ENCODE measurements at regions not wholly inside any gene's neighbourhood (a gene's known extent, or its start where the extent isn't known, plus 50 kb on each side); places are given as distances from the start of the nearest gene placed in this dataset.

DNA sequence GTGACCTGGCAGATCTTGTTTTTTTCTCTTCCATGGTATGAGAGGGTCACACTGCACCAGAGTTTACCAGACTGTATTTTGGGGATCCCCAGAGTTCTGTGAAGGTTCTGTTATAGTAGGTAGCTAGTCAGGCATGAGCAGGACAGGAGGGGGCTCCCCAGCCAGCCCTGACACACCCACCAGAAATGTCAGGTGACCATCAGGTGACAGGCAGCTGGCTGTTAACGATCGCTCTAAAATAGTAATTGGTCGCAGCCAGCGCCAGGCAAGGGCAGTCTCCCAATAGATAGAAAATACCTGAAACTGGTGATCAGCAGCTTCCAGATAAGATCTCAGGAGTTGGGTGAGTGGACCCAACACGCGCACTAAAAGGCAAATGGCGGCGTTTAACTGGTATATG lies 264.9 kb downstream of the RHOU start:
- no peak overlapping the region for H3K27ac Mint-ChIP-seq (ENCODE audit: unreplicated experiment)
- H3K27me3 Mint-ChIP-seq (ENCODE audit: unreplicated experiment): no peaks in the 10 kb centered on the region
- H3K4me1 Mint-ChIP-seq (ENCODE audit: unreplicated experiment): peaks cover 4% of the 10 kb centered on the region
- no peaks in the 10 kb centered on the region for H3K36me3 Mint-ChIP-seq (ENCODE audit: low read depth, unreplicated experiment)
- no peak overlapping the region for H3K4me3 Mint-ChIP-seq (ENCODE audit: unreplicated experiment)
- DNase-seq (ENCODE audit: low spot score): no peak
- H3K9me3 Mint-ChIP-seq (ENCODE audit: unreplicated experiment): no peaks in the 10 kb centered on the region
- TF ChIP-seq, protein P1, sequence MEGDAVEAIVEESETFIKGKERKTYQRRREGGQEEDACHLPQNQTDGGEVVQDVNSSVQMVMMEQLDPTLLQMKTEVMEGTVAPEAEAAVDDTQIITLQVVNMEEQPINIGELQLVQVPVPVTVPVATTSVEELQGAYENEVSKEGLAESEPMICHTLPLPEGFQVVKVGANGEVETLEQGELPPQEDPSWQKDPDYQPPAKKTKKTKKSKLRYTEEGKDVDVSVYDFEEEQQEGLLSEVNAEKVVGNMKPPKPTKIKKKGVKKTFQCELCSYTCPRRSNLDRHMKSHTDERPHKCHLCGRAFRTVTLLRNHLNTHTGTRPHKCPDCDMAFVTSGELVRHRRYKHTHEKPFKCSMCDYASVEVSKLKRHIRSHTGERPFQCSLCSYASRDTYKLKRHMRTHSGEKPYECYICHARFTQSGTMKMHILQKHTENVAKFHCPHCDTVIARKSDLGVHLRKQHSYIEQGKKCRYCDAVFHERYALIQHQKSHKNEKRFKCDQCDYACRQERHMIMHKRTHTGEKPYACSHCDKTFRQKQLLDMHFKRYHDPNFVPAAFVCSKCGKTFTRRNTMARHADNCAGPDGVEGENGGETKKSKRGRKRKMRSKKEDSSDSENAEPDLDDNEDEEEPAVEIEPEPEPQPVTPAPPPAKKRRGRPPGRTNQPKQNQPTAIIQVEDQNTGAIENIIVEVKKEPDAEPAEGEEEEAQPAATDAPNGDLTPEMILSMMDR (IDR thresholded peaks at IDR 0.05; ENCODE audit: unreplicated experiment): no peak

DNA sequence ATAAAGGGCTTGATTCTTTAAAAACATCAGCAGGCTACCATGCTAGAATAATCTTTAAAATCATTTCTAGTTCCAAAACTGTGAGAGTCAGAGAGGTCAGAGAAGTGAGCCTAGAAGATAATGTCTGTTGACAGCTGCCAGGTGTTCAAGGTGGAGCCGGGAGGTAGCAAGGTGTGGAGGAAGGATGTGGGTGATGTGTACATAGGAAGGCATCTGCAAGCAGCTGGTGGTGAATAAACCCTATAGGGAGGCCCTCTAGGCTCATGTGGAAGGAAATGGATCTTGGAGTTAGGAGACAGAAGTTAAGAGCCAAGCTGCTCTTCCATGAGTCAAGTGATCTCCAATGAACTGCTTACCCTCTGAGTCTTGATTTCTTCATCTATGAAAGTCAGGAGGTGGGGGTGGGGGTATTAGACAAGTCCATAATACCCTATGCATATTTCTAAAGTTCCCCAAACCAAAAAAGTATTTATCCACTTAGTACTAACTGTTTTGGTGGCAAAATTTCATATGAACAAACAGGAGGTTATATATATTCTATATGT lies 266.3 kb downstream of the RHOU start:
- no peak for DNase-seq (ENCODE audit: low spot score)
- Mint-ChIP-seq H3K4me1 (ENCODE audit: unreplicated experiment) (peaks cover 13% of the 10 kb centered on the region), H3K27ac (ENCODE audit: unreplicated experiment) (no peak overlapping the region), H3K9me3 (ENCODE audit: unreplicated experiment) (no peaks in the 10 kb centered on the region), H3K36me3 (ENCODE audit: low read depth, unreplicated experiment) (no peaks in the 10 kb centered on the region), H3K4me3 (ENCODE audit: unreplicated experiment) (no peak overlapping the region), H3K27me3 (ENCODE audit: unreplicated experiment) (no peaks in the 10 kb centered on the region)
- TF ChIP-seq, protein P1 (IDR thresholded peaks at IDR 0.05; ENCODE audit: unreplicated experiment): no peak

DNA sequence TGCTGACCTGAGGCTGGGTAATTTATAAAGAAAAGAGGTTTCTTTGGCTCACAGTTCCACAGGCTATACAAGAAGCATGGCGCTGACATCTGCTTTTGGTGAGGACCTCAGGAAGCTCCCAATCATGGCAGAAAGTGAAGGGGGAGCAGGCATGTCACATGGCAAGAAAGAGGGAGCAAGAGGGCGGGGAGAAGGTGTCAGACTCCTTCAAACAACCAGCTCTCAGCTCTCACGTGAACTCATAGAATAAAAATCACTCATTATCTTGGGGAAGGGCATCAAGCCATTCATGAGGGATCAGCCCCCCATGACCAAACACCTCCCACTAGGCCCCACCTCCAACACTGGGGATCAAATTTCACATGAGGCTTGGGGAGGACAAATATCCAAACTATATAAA lies 266.8 kb downstream of the RHOU start:
- Mint-ChIP-seq H3K4me3 (ENCODE audit: unreplicated experiment) (no peak overlapping the region), H3K27ac (ENCODE audit: unreplicated experiment) (no peak overlapping the region), H3K4me1 (ENCODE audit: unreplicated experiment) (peaks cover 13% of the 10 kb centered on the region), H3K27me3 (ENCODE audit: unreplicated experiment) (no peaks in the 10 kb centered on the region), H3K9me3 (ENCODE audit: unreplicated experiment) (no peaks in the 10 kb centered on the region), H3K36me3 (ENCODE audit: low read depth, unreplicated experiment) (no peaks in the 10 kb centered on the region)
- TF ChIP-seq, protein P1 (IDR thresholded peaks at IDR 0.05; ENCODE audit: unreplicated experiment): no peak
- no peak for DNase-seq (ENCODE audit: low spot score)

DNA sequence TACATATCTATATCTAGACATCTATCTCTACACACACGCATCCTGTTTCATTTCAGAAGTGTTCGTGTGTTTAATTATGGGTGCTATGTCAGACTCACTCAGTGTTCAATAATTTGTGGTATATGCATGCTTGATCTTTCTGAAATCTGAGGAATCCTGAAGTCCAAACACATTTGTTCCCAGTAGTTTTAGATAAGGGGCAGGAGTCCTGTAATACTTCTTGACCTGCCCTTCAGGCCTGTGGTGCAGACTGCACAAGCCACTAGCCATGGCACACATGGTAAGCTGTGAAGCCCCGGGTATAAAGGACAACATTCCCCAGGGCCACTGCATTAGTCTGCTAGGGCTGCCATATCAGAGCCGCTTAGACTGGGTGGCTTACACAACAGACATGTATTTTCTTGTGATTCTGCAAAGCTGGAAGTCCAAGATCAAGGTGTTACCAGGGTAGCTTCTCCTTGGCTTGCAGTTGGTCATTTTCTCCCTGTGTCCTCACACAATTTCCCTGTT lies 267.2 kb downstream of the RHOU start:
- TF ChIP-seq, protein P1 (IDR thresholded peaks at IDR 0.05; ENCODE audit: unreplicated experiment): no peak
- no peaks in the 10 kb centered on the region for H3K36me3 Mint-ChIP-seq (ENCODE audit: low read depth, unreplicated experiment)
- H3K4me3 Mint-ChIP-seq (ENCODE audit: unreplicated experiment): no peak overlapping the region
- H3K4me1 Mint-ChIP-seq (ENCODE audit: unreplicated experiment): peaks cover 13% of the 10 kb centered on the region
- DNase-seq (ENCODE audit: low spot score): no peak
- no peaks in the 10 kb centered on the region for H3K27me3 Mint-ChIP-seq (ENCODE audit: unreplicated experiment)
- no peak overlapping the region for H3K27ac Mint-ChIP-seq (ENCODE audit: unreplicated experiment)
- H3K9me3 Mint-ChIP-seq (ENCODE audit: unreplicated experiment): no peaks in the 10 kb centered on the region

DNA sequence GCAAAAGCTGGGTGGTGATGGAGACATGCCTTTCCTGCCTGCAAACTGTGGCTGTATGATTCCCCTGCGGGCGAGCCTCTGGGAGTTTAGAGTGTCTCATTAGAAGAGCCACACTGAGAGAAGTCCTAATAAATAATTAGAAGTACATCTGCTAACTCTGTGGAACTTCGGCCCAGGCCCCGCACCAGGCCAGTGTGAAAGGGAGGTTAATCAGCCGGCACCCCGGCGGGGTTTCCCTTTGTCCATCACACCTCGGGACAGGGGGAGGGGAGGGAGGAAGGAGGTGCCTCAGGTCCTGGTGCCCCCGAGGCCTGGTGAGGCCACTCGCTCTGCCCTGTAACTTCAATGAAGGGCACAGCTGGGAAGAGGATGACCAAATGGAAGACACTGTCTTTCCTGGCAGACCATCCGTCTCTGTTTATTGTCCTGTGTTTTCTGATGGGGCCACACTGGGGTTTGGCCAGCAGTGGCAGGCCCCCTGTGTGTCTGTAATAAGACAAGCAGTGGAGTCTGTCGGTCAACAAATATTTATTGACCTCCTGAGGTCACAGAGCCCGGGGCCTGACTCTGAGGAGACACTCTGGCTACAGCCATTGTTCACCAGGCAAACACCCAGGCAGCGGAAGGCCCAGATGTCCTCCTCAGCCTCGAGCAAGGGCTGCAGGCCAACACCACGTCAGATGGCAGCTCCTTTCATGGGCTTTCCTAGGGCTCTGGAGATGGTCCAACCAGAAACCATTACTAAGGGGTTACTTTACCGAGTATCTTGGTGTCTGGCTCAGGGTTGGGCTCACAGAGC lies 267.5 kb upstream of the RAB4A start:
- no peak for DNase-seq (ENCODE audit: low spot score)

More for the DNA sequence above, 267.5 kb upstream of the RAB4A start:
- TF ChIP-seq, protein P1 (IDR thresholded peaks at IDR 0.05; ENCODE audit: unreplicated experiment): no peak
- Mint-ChIP-seq H3K27me3 (ENCODE audit: unreplicated experiment) (no peaks in the 10 kb centered on the region), H3K4me3 (ENCODE audit: unreplicated experiment) (no peak overlapping the region), H3K9me3 (ENCODE audit: unreplicated experiment) (no peaks in the 10 kb centered on the region), H3K27ac (ENCODE audit: unreplicated experiment) (no peak overlapping the region), H3K36me3 (ENCODE audit: low read depth, unreplicated experiment) (no peaks in the 10 kb centered on the region), H3K4me1 (ENCODE audit: unreplicated experiment) (peaks cover 13% of the 10 kb centered on the region)

All from endothelial cell (in vitro differentiated cells).